SJSA1 (cell line): ENCODE measurements at regions not wholly inside any gene's neighbourhood (a gene's known extent, or its start where the extent isn't known, plus 50 kb on each side); places are given as distances from the start of the nearest gene placed in this dataset.
"Not testable (repeated sequence)": the region's sequence is repeated elsewhere in the genome, so short reads cannot be mapped to it uniquely, and the experiment has no call there.

Source experiments
- DNase-seq, 2 experiments: peaks; one replicate each; pipeline ENCODE4 v3.0.0-alpha.2; 2015 to 2020; ENCODE audit warnings: low spot score in 2 of 2, low read depth in 1 of 2
- H3K27ac ChIP-seq: fragments of 250-450 bp; sonication (Bioruptor Pico); 2 replicates; pipeline ENCODE4 v1.5.1; 2020; ENCODE audit warnings: mild to moderate bottlenecking, moderate library complexity
- H3K27me3 ChIP-seq: fragments of 250-450 bp; sonication (Bioruptor Pico); replicated peaks from 2 replicates; pipeline ENCODE4 v1.5.1; 2020; ENCODE audit warnings: mild to moderate bottlenecking, moderate library complexity
- H3K36me3 ChIP-seq: fragments of 250-450 bp; sonication (Bioruptor Pico); 2 replicates; pipeline ENCODE4 v1.5.1; 2020; ENCODE audit warnings: mild to moderate bottlenecking
- H3K4me1 ChIP-seq: fragments of 250-450 bp; sonication (Bioruptor Pico); replicated peaks from 2 replicates; pipeline ENCODE4 v1.6.1; 2021; ENCODE audit warnings: mild to moderate bottlenecking
- H3K4me3 ChIP-seq: fragments of 250-450 bp; sonication (Bioruptor Pico); 2 replicates; pipeline ENCODE4 v1.5.1; 2020; ENCODE audit warnings: mild to moderate bottlenecking
- H3K9me3 ChIP-seq: fragments of 250-450 bp; sonication (Bioruptor Pico); replicated peaks from 2 replicates; pipeline ENCODE4 v1.5.1; 2020; ENCODE audit warnings: mild to moderate bottlenecking

GRCh38 chr1:148308832-148309458, 156.9 kb upstream of the NBPF11 start:
- no peaks in the 10 kb centered on the region for H3K36me3 ChIP-seq
- DNase-seq = no peak
- H3K9me3 ChIP-seq = 0 out of 2 replicates have a peak, but pooled peaks cover 3% of the 10 kb centered on the region
- no peak overlapping the region for H3K4me3 ChIP-seq
- no peaks in the 10 kb centered on the region for H3K4me1 ChIP-seq
- H3K27me3 ChIP-seq = no peaks in the 10 kb centered on the region
- H3K27ac ChIP-seq = no peak overlapping the region

GRCh38 chr1:148307583-148308185, 155.6 kb upstream of the NBPF11 start:
- Histone ChIP-seq H3K9me3 (0 out of 2 replicates have a peak, but pooled peaks cover 3% of the 10 kb centered on the region), H3K4me1 (no peaks in the 10 kb centered on the region), H3K4me3 (no peak overlapping the region), H3K36me3 (no peaks in the 10 kb centered on the region), H3K27ac (no peak overlapping the region), H3K27me3 (no peaks in the 10 kb centered on the region)
- DNase-seq = no peak

- not testable (repeated sequence) for H3K4me1 ChIP-seq, H3K4me3 ChIP-seq, H3K9me3 ChIP-seq, H3K36me3 ChIP-seq, H3K27ac ChIP-seq, DNase-seq, H3K27me3 ChIP-seq
These were observed 152.9 kb upstream of the NBPF11 start for GRCh38 chr1:148304935-148305334.

GRCh38 chr1:148302586-148303364, 150.7 kb upstream of the NBPF11 start:
- H3K4me1 ChIP-seq, DNase-seq, H3K27ac ChIP-seq: not testable (repeated sequence)

GRCh38 chr1:148297852-148298251, 145.8 kb upstream of the NBPF11 start:
- H3K36me3 ChIP-seq, H3K4me1 ChIP-seq, DNase-seq, H3K27ac ChIP-seq, H3K27me3 ChIP-seq, H3K4me3 ChIP-seq, H3K9me3 ChIP-seq: not testable (repeated sequence)

More at GRCh38 chr1:148302586-148303364, 150.7 kb upstream of the NBPF11 start:
- H3K27me3 ChIP-seq, H3K36me3 ChIP-seq, H3K9me3 ChIP-seq: not testable (repeated sequence)
- H3K4me3 ChIP-seq = peak overlapping the region; percentile 30

GRCh38 chr1:148296511-148296910, 144.4 kb upstream of the NBPF11 start:
- no peak overlapping the region for H3K27ac ChIP-seq

GRCh38 chr1:148294116-148294807, 142.2 kb upstream of the NBPF11 start:
- Histone ChIP-seq H3K9me3 (no peaks in the 10 kb centered on the region), H3K4me3 (no peak overlapping the region), H3K36me3 (no peaks in the 10 kb centered on the region), H3K27me3 (no peaks in the 10 kb centered on the region), H3K4me1 (no peaks in the 10 kb centered on the region), H3K27ac (no peak overlapping the region)
- no peak for DNase-seq

More at GRCh38 chr1:148296511-148296910, 144.4 kb upstream of the NBPF11 start:
- Histone ChIP-seq H3K4me3 (no peak overlapping the region), H3K27me3 (no peaks in the 10 kb centered on the region), H3K36me3 (no peaks in the 10 kb centered on the region), H3K4me1 (no peaks in the 10 kb centered on the region), H3K9me3 (no peaks in the 10 kb centered on the region)
- no peak for DNase-seq

GRCh38 chr1:148293651-148294050, 141.6 kb upstream of the NBPF11 start:
- no peak for DNase-seq
- no peak overlapping the region for H3K27ac ChIP-seq
- H3K36me3 ChIP-seq = no peaks in the 10 kb centered on the region
- H3K27me3 ChIP-seq = no peaks in the 10 kb centered on the region
- H3K4me1 ChIP-seq = no peaks in the 10 kb centered on the region
- no peak overlapping the region for H3K4me3 ChIP-seq
- no peaks in the 10 kb centered on the region for H3K9me3 ChIP-seq

- H3K4me3 ChIP-seq = no peak overlapping the region
- no peak for DNase-seq
- no peaks in the 10 kb centered on the region for H3K36me3 ChIP-seq
- H3K9me3 ChIP-seq = no peaks in the 10 kb centered on the region
- no peaks in the 10 kb centered on the region for H3K27me3 ChIP-seq
- H3K27ac ChIP-seq = no peak overlapping the region
- H3K4me1 ChIP-seq = no peaks in the 10 kb centered on the region
These were observed 140.8 kb upstream of the NBPF11 start for GRCh38 chr1:148292915-148293314.

- no peaks in the 10 kb centered on the region for H3K9me3 ChIP-seq
- no peaks in the 10 kb centered on the region for H3K4me1 ChIP-seq
- no peak for DNase-seq
- no peak overlapping the region for H3K4me3 ChIP-seq
- no peak overlapping the region for H3K27ac ChIP-seq
- no peaks in the 10 kb centered on the region for H3K27me3 ChIP-seq
- no peaks in the 10 kb centered on the region for H3K36me3 ChIP-seq
These were observed 138.8 kb upstream of the NBPF11 start for GRCh38 chr1:148290881-148291280.

- DNase-seq = no peak
- Histone ChIP-seq H3K27me3 (no peaks in the 10 kb centered on the region), H3K27ac (no peak overlapping the region), H3K4me3 (no peak overlapping the region), H3K4me1 (no peaks in the 10 kb centered on the region), H3K36me3 (no peaks in the 10 kb centered on the region), H3K9me3 (no peaks in the 10 kb centered on the region)
These were observed 137.6 kb upstream of the NBPF11 start for GRCh38 chr1:148289647-148290046.

- not testable (repeated sequence) for H3K27me3 ChIP-seq, H3K4me1 ChIP-seq, DNase-seq, H3K36me3 ChIP-seq, H3K9me3 ChIP-seq, H3K27ac ChIP-seq, H3K4me3 ChIP-seq
These were observed 133.9 kb upstream of the NBPF11 start for GRCh38 chr1:148285946-148286345.

GRCh38 chr1:148280831-148281572, 128.9 kb upstream of the NBPF11 start:
- Histone ChIP-seq H3K4me1 (peaks cover 26% of the 10 kb centered on the region), H3K4me3 (peak overlapping the region; percentile 35)
- not testable (repeated sequence) for DNase-seq, H3K27me3 ChIP-seq, H3K36me3 ChIP-seq, H3K27ac ChIP-seq, H3K9me3 ChIP-seq
